DMS53 treated with DMSO at 0.1 percent for 48 hours (cell line): ENCODE measurements at regions not wholly inside any gene's neighbourhood (a gene's known extent, or its start where the extent isn't known, plus 50 kb on each side); places are given as distances from the start of the nearest gene placed in this dataset.

ENCODE experiments used
- DNase-seq: peaks from one replicate; lab custom pipeline; 2025; ENCODE audit not compliant: unreplicated experiment; lab: John Stamatoyannopoulos, UW

GRCh38 chr20:51269671-51270070 is 246.8 kb upstream of the KCNG1 start:
- DNase-seq = no peak

GRCh38 chr20:51267679-51268078 is 244.8 kb upstream of the KCNG1 start:
- DNase-seq = no peak

- no peak for DNase-seq
Measured at GRCh38 chr20:51266353-51266752, 243.4 kb upstream of the KCNG1 start.

- DNase-seq = no peak
Measured at GRCh38 chr20:51265361-51265760, 242.5 kb upstream of the KCNG1 start.

- no peak for DNase-seq
Measured at GRCh38 chr20:51262240-51262639, 239.3 kb upstream of the KCNG1 start.

- no peak for DNase-seq
Measured at GRCh38 chr20:51259455-51259854, 236.5 kb upstream of the KCNG1 start.

GRCh38 chr20:51258582-51259165 is 235.8 kb upstream of the KCNG1 start:
- no peak for DNase-seq

- DNase-seq = no peak
Measured at GRCh38 chr20:51255417-51255816, 232.5 kb upstream of the KCNG1 start.

- no peak for DNase-seq
Measured at GRCh38 chr20:51253280-51253679, 230.4 kb upstream of the KCNG1 start.

GRCh38 chr20:51249781-51250180 is 226.9 kb upstream of the KCNG1 start:
- DNase-seq = no peak

- no peak for DNase-seq
Measured at GRCh38 chr20:51249215-51249614, 226.3 kb upstream of the KCNG1 start.

- DNase-seq = no peak
Measured at GRCh38 chr20:51244466-51244865, 221.6 kb upstream of the KCNG1 start.

- DNase-seq = no peak
Measured at GRCh38 chr20:51238675-51239305, 215.9 kb upstream of the KCNG1 start.

- DNase-seq = no peak
Measured at GRCh38 chr20:51237791-51238190, 214.9 kb upstream of the KCNG1 start.

- DNase-seq = no peak
Measured at GRCh38 chr20:51237278-51237677, 214.4 kb upstream of the KCNG1 start.

GRCh38 chr20:51236421-51236820 is 213.5 kb upstream of the KCNG1 start:
- no peak for DNase-seq

- DNase-seq = no peak
Measured at GRCh38 chr20:51233345-51233744, 210.4 kb upstream of the KCNG1 start.

- DNase-seq = no peak
Measured at GRCh38 chr20:51230727-51231126, 207.8 kb upstream of the KCNG1 start.

- no peak for DNase-seq
Measured at GRCh38 chr20:51228763-51229162, 205.9 kb upstream of the KCNG1 start.

GRCh38 chr20:51227744-51228143 is 204.8 kb upstream of the KCNG1 start:
- no peak for DNase-seq

GRCh38 chr20:51223183-51223720 is 200.3 kb upstream of the KCNG1 start:
- no peak for DNase-seq

GRCh38 chr20:51221791-51222408 is 199.0 kb upstream of the KCNG1 start:
- no peak for DNase-seq
